NCI-H2081 treated with DMSO at 0.1 percent for 48 hours (cell line): ENCODE measurements at regions not wholly inside any gene's neighbourhood (a gene's known extent, or its start where the extent isn't known, plus 50 kb on each side); places are given as distances from the start of the nearest gene placed in this dataset.
A peak's percentile ranks its signal among the peaks of the same experiment; 100 is the strongest.
"Not testable (repeated sequence)": the region's sequence is repeated elsewhere in the genome, so short reads cannot be mapped to it uniquely, and the experiment has no call there.

ENCODE experiments used
- DNase-seq: peaks from one replicate; lab custom pipeline; 2025; lab: John Stamatoyannopoulos, UW

- DNase-seq: no peak
These were observed 939.1 kb upstream of the ACO1 start for GRCh38 chr9:31445357-31445756.

- DNase-seq: no peak
These were observed 938.5 kb upstream of the ACO1 start for GRCh38 chr9:31445960-31446359.

DNA sequence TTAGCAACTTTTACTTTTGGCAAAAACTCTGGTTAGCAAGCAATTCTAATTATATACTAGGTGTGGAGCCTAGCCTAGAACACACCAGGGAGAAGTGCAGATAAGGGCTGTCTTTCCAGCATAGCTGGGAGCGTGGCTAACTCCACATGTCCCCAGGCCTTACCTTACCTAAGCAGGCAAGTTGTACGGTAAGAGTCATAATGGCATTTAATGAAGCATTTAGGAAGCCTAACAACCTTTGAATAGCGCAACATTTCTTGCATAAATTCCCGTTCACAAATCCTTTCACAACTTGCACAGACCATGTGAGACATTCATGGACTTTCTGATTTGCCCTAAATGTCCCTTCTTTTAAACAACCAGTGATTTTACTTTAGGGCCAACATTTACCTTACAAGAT, 917.4 kb upstream of the ACO1 start:
- no peak for DNase-seq

DNA sequence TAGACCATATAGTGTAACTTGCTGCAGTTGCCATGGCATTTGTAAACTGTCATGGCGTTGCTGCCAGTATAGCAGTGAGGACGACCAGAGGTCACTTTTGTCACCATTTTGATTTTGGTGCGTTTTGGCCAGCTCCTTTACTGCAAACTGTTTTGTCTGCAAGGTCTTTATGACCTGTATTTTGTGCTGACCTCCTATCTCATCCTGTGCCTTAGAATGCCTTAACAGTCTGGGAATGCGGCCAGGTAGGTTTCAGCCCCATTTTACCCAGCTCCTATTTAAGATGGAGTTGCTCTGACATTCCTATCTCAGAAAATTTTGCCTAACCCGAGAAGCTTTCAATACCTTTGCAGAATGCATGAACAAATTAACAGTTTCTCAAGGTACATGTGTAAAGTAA, 914.4 kb upstream of the ACO1 start:
- no peak for DNase-seq

GRCh38 chr9:31471010-31471409, 913.4 kb upstream of the ACO1 start:
- DNase-seq: no peak

DNA sequence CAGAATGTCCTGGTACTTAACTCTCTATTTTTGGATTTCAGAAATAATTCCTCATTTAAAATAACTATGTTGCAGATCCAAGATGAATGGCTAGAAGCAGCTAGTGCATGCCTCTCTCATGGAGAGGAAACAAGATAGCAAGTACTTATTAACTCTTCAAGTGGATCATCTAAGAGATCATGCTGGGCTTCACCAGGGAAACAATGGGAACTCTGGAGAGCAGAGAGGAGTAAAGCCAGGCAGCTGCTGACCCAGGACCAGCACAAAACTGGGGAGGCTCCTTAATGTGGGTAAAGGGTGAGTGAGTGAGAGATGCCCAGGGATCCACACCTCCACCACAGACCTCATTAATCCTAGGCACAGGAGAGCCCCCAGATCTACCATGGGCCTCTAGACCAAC, 897.8 kb upstream of the ACO1 start:
- no peak for DNase-seq

DNA sequence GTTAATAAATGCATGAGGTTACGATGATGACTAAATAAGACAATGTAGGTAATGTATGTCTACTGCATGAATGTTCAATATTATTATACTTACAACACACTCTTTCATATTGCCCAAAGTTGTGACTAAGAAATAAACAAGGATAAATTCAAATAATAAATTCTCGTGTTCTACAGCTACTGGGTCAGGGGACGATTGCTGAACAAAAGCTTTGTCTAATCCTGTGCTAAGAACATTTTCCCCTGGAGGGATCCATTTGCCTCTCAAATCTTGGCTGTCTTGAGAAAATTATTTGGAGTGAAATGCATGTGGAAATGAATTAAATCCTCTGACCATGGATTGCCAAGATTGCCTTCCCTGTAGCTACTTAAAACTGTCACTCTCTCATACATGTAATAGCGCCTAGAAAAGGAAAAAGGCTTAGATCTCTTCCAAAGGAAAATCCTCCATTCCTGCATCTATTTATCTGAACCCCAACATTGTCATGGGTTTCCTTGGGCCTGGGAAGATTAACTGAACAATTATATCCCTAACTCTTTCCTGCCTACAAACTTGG, 893.8 kb upstream of the ACO1 start:
- DNase-seq: no peak

GRCh38 chr9:31492229-31492628, 892.2 kb upstream of the ACO1 start:
- DNase-seq: no peak

DNA sequence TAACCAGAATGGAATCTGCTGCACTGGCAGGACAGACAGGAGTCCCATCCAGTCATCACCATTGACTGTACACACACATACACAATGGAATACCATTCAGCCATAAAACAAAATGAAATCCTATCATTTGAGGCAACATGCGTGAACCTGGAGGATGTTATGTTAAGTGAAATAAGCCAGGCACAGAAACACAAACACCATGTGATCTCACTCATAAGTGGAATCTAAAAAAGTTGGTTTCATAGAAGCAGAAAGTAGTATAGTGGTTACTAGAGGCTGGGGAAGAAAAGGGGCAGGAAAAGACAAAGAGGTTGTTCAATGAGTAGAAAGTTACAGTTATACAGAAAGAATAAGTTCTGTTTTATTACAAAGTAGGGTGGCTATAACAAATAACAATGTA, 884.0 kb upstream of the ACO1 start:
- DNase-seq: no peak

- no peak for DNase-seq
These were observed 865.4 kb upstream of the ACO1 start for GRCh38 chr9:31519011-31519410.

DNA sequence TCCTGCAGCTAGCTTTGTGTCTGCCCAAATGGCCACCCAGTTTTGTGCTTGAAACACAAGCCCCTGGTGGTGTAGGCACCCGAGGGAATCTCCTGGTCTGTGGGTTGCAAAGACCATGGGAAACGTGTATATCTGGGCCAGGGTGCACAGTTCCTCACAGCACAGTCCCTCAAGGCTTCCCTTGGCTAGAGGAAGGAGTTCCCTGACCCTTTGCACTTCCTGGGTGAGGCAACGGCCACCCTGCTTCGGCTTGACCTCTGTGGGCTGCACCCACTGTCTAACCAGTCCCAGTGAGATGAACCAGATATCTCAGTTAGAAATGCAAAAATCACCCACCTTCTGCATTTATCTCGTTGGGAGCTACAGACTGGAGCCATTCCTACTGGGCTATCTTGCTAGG, 865.0 kb upstream of the ACO1 start:
- DNase-seq: no peak

- DNase-seq: no peak
These were observed 864.6 kb upstream of the ACO1 start for GRCh38 chr9:31519826-31520225.

DNA sequence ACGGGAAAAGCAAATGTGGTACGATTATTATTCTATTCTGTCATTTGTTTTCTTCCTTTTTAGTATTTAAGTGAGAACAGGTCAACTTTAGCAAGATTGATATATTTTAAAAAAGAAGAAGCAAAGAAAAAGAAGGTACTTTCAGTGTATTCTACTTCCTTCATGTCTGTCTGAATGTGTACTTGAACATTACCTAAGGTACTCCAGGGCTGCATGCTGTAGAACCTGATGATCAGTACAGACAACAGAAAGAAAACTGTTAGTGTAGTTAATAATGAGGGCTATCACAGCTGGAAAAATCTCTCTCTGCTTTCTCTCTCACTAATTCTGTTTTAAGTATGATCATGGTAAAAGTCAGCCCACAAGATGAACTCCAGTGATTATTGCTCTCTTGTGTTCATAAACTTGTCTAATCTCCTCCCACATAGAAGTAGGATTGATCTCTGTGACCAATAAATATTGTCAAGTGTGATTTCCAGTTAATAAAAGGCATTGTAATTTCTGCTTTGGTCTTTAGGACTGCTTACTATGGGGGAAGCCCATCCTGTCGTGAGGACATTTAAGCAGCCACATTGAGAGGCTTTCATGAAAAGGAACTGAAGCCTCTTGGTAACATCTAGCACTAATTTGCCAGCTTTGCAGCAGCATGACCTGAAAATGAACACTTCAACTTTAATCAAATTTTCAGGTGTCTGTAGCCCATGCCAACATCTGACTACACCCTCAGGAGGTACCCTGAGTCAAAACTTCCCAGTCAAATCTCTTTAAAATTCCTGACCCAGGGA, 864.0 kb upstream of the ACO1 start:
- DNase-seq: no peak

GRCh38 chr9:31535651-31536050, 848.8 kb upstream of the ACO1 start:
- DNase-seq: no peak

DNA sequence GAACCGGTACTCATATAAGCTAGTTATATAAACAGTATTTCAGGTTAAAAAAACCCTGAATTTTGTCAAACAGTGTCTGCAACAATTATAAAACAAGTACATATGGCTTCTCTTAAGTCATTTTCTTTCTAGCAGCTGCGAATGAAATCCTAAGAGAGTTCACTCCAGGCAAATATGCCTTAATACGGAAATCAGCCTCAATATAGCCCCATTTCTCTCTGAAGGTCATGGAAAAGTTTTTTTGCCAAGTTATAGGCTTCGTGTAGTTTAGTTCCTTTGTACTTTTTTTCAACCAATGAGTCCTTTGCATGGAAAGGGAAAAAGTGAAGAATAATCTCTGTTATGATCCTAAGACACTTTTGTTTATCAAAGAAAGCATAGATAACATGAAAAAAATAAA, 848.0 kb upstream of the ACO1 start:
- DNase-seq: no peak

DNA sequence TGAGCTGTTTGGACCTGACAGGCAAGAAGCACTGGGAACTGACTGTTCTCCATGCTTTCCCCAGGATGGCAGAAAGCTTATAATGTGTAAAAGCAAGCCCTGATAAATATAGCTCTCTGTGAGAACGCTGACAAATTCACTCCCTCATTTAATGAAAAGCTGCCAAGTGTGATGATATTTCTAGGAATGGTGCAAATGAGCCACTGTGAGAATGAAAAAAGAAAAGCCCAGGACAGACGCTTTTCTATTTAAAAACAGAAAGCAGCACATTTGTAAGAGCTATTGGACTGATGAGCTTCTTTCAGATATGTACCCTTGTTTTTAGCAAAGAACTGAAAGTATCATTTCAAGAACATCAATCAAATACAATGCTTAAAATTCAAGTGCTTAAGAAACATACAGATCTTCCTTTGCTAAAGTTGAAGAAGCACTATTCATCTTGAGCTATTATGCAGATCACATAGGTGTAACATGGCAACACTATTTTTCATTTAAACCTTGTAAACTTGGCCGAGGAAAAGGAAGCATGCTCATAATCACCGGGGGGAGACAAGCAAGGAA, 842.6 kb upstream of the ACO1 start:
- no peak for DNase-seq

DNA sequence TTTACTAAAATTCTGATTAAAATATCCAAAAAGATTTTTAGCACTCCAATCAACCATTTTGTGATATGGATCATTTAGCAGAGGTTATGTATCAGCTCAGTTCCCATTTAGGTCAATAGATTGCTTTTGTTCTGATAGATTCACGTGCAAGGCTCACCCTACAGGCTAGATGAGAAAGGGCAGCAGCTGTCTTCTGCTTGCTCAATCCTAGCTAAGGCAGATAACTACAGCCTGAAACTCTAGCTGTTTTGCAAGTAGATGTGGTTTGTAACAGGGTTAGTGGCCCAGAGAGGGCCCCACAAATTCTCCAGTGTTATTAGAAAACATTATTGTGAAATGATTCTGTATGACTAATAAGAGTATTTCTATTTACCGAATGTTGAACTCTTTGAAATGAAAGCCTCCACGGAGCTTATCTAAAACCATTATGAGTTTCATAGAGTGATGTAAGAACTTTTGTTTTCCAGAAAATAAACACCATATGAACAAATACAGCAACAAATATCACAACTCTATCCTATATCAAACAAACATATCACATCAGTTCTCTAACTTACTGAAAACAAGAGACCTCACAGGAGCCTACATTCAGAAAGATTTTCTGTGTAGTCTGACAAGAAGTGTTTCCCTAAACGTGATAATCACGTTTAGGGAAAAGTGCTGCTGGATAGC, 841.9 kb upstream of the ACO1 start:
- DNase-seq: peak; percentile 78

- no peak for DNase-seq
These were observed 829.5 kb upstream of the ACO1 start for GRCh38 chr9:31554941-31555340.

- no peak for DNase-seq
These were observed 827.6 kb upstream of the ACO1 start for GRCh38 chr9:31556667-31557463.

GRCh38 chr9:31572190-31572589, 812.3 kb upstream of the ACO1 start:
- not testable (repeated sequence) for DNase-seq

DNA sequence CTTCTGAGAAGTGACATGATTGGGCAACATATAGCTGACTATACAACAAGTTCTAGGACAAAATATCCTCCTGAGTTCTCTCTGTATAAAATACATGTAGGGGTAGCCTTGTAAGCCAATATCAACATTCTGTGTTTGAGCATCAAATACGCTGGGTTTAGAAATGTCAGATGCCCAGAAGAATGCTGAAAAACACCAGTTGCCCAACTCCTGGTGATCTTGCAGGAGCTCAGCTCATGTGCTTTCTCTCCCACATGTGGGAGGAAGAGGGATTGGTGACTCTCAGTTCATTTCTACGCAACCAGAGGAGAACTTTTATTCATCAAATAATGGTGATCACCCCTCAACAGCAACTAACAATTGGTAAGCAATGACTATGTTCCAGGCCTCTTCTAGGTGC, 810.9 kb upstream of the ACO1 start:
- DNase-seq: no peak

GRCh38 chr9:31574006-31574765, 810.3 kb upstream of the ACO1 start:
- no peak for DNase-seq
